HEK293 (cell line): ENCODE measurements at regions not wholly inside any gene's neighbourhood (a gene's known extent, or its start where the extent isn't known, plus 50 kb on each side); places are given as distances from the start of the nearest gene placed in this dataset.

Experiments used
- CTCF ChIA-PET: fragments of 350-600 bp; formaldehyde crosslinking; extraction: SDS; loops from one replicate; lab custom pipeline; 2021; ENCODE audit warnings: antibody characterized with exemption; lab: Yijun Ruan, JAX
- POLR2A ChIA-PET: fragments of 300-600 bp; formaldehyde crosslinking; extraction: SDS; loops from one replicate; lab custom pipeline; 2020; ENCODE audit warnings: antibody characterized with exemption, inconsistent platforms; lab: Yijun Ruan, JAX
- H3K27ac ChIP-seq: fragments of 200-500 bp; sonication (Bioruptor generic); 2 replicates; pipeline ENCODE4 v1.5.1; 2014; ENCODE audit warnings: low read depth, low read length, control low read depth, inconsistent platforms; ENCODE audit errors: extremely low read depth
- H3K36me3 ChIP-seq, 2 experiments: fragments of 200-500 bp in 1 of 2; sonication (Bioruptor generic) in 1 of 2; 1 replicate in 1 of 2; 2 replicates in 1 of 2; pipeline ENCODE4 v1.5.1; 2014 to 2017; ENCODE audit warnings: inconsistent platforms in 2 of 2, low read length in 2 of 2; ENCODE audit not compliant: control insufficient read depth in 2 of 2, insufficient read depth in 1 of 2
- H3K4me1 ChIP-seq: fragments of 200-500 bp; sonication (Bioruptor generic); 2 replicates; pipeline ENCODE4 v1.5.1; 2014; ENCODE audit warnings: mild to moderate bottlenecking, low read length, inconsistent platforms; ENCODE audit not compliant: control insufficient read depth, insufficient read depth
- H3K4me3 ChIP-seq: 2 replicates; pipeline ENCODE4 v1.5.1; 2011; ENCODE audit warnings: low read depth, mild to moderate bottlenecking, control low read depth, low read length, moderate library complexity
- H3K9me3 ChIP-seq: fragments of 200-500 bp; sonication (Bioruptor generic); 2 replicates; pipeline ENCODE4 v1.5.1; 2014; ENCODE audit warnings: low read depth, low read length, inconsistent platforms; ENCODE audit not compliant: control insufficient read depth, insufficient read depth
- ATF2 ChIP-seq: fragments of 450-650 bp; formaldehyde crosslinking; IDR thresholded peaks from 2 replicates; pipeline ENCODE4 v1.5.1; 2016; ENCODE audit warnings: missing biosample characterization, missing genetic modification characterization, low read depth
- FEZF1 ChIP-seq: fragments of 450-650 bp; formaldehyde crosslinking; IDR thresholded peaks from 2 replicates; pipeline ENCODE4 v1.5.1; 2016; ENCODE audit warnings: missing biosample characterization, missing genetic modification characterization
- OSR2 ChIP-seq: fragments of 450-650 bp; formaldehyde crosslinking; IDR thresholded peaks from 2 replicates; pipeline ENCODE4 v1.5.1; 2016; ENCODE audit warnings: missing biosample characterization, missing genetic modification characterization
- PRDM2 ChIP-seq: fragments of 450-650 bp; formaldehyde crosslinking; IDR thresholded peaks from 2 replicates; pipeline ENCODE4 v1.5.1; 2016; ENCODE audit warnings: missing biosample characterization, missing genetic modification characterization, borderline replicate concordance
- SP2 ChIP-seq: fragments of 450-650 bp; formaldehyde crosslinking; IDR thresholded peaks from 2 replicates; pipeline ENCODE4 v1.5.1; 2016; ENCODE audit warnings: missing biosample characterization, missing genetic modification characterization
- ZNF10 ChIP-seq: fragments of 450-650 bp; formaldehyde crosslinking; IDR thresholded peaks from 2 replicates; pipeline ENCODE4 v1.5.1; 2017; ENCODE audit warnings: missing biosample characterization, missing genetic modification characterization
- ZNF146 ChIP-seq: fragments of 450-650 bp; formaldehyde crosslinking; IDR thresholded peaks from 2 replicates; pipeline ENCODE4 v1.5.1; 2016; ENCODE audit warnings: missing biosample characterization, missing genetic modification characterization
- ZNF16 ChIP-seq: fragments of 450-650 bp; formaldehyde crosslinking; IDR thresholded peaks from 2 replicates; pipeline ENCODE4 v1.5.1; 2016; ENCODE audit warnings: low read depth, missing biosample characterization, missing genetic modification characterization
- ZNF2 ChIP-seq: fragments of 450-650 bp; formaldehyde crosslinking; IDR thresholded peaks from 2 replicates; pipeline ENCODE4 v1.5.1; 2016; ENCODE audit warnings: missing biosample characterization, missing genetic modification characterization
- ZNF248 ChIP-seq: fragments of 450-650 bp; formaldehyde crosslinking; IDR thresholded peaks from 2 replicates; pipeline ENCODE4 v1.5.1; 2017; ENCODE audit warnings: missing biosample characterization, missing genetic modification characterization
- ZNF274 ChIP-seq, 2 experiments: fragments of 200-500 bp in 1 of 2; fragments of 450-650 bp in 1 of 2; sonication (Bioruptor generic) in 1 of 2; formaldehyde crosslinking in 1 of 2; IDR thresholded peaks; 2 replicates each; pipeline versions ENCODE4 v1.5.1 to v1.6.1; 2014 to 2016; ENCODE audit warnings: borderline replicate concordance in 1 of 2, inconsistent platforms in 1 of 2, low read length in 1 of 2, missing biosample characterization in 1 of 2, missing genetic modification characterization in 1 of 2
- ZNF280C ChIP-seq: fragments of 450-650 bp; formaldehyde crosslinking; IDR thresholded peaks from 2 replicates; pipeline ENCODE4 v1.5.1; 2016; ENCODE audit warnings: missing biosample characterization, missing genetic modification characterization
- ZNF350 ChIP-seq: fragments of 450-650 bp; formaldehyde crosslinking; IDR thresholded peaks from 2 replicates; pipeline ENCODE4 v1.5.0; 2017; ENCODE audit warnings: missing biosample characterization, mild to moderate bottlenecking, missing genetic modification characterization
- ZNF37A ChIP-seq: fragments of 450-650 bp; IDR thresholded peaks from 2 replicates; pipeline ENCODE4 v1.5.1; 2018; ENCODE audit warnings: missing biosample characterization, missing genetic modification characterization
- ZNF426 ChIP-seq: fragments of 450-650 bp; formaldehyde crosslinking; IDR thresholded peaks from 2 replicates; pipeline ENCODE4 v1.5.1; 2017; ENCODE audit warnings: missing biosample characterization, missing genetic modification characterization, mild to moderate bottlenecking, inconsistent platforms, moderate library complexity
- ZNF521 ChIP-seq: fragments of 450-650 bp; formaldehyde crosslinking; IDR thresholded peaks from 2 replicates; pipeline ENCODE4 v1.5.1; 2017; ENCODE audit warnings: missing biosample characterization, mild to moderate bottlenecking, missing genetic modification characterization
- ZNF626 ChIP-seq: fragments of 450-650 bp; sonication (Bioruptor Pico); formaldehyde crosslinking; IDR thresholded peaks from 2 replicates; pipeline ENCODE4 v1.5.1; 2018; ENCODE audit warnings: missing biosample characterization, missing genetic modification characterization, inconsistent platforms
- ZNF629 ChIP-seq: fragments of 450-650 bp; formaldehyde crosslinking; IDR thresholded peaks from 2 replicates; pipeline ENCODE4 v1.5.1; 2017; ENCODE audit warnings: missing biosample characterization, missing genetic modification characterization
- ZNF830 ChIP-seq: fragments of 450-650 bp; IDR thresholded peaks from 2 replicates; pipeline ENCODE4 v1.5.0; 2018; ENCODE audit warnings: missing biosample characterization, missing genetic modification characterization, low read depth, mild to moderate bottlenecking, moderate library complexity
- ZSCAN5A ChIP-seq: fragments of 450-650 bp; formaldehyde crosslinking; IDR thresholded peaks from 2 replicates; pipeline ENCODE4 v1.5.1; 2016; ENCODE audit warnings: missing biosample characterization, missing genetic modification characterization
- TF ChIP-seq, protein P1 (sequence below): sonication (generic); formaldehyde crosslinking; IDR thresholded peaks from 2 replicates; pipeline ENCODE4 v1.8.1; 2022; ENCODE audit warnings: mild to moderate bottlenecking, moderate library complexity, missing genetic modification reagents

- no peaks in the 10 kb centered on the region for H3K9me3 ChIP-seq
- no peak overlapping the region for H3K4me3 ChIP-seq
- no peak for TF ChIP-seq ZNF2 (tag by site-specific recombination)
- TF ChIP-seq ZNF629 (tag by site-specific recombination), result no peak
- no peak for TF ChIP-seq ZNF626 (tag by site-specific recombination)
- TF ChIP-seq OSR2 (tag by site-specific recombination), result no peak
- TF ChIP-seq ZNF248 (tag by site-specific recombination), result no peak
- no peak for TF ChIP-seq ATF2
- TF ChIP-seq ZNF16 (tag by site-specific recombination), result no peak
- no peak for TF ChIP-seq FEZF1 (tag by site-specific recombination)
- no peak for TF ChIP-seq SP2 (tag by site-specific recombination)
- POLR2A ChIA-PET, result no interaction called here
- peaks cover 20% of the 10 kb centered on the region for H3K4me1 ChIP-seq
- H3K36me3 ChIP-seq, result no peaks in the 10 kb centered on the region
- CTCF ChIA-PET, result interaction anchor here (0.5 kb wide), 1 partner anchor 43 kb away, joined by 4 read pairs; no protein-coding TSS in a partner anchor
- 0 out of 2 replicates have a peak overlapping the region, but pooled peaks have one; percentile 21 for H3K27ac ChIP-seq
Measured at GRCh38 chr5:125302577-125302976, 556.1 kb upstream of the ZNF608 start.

DNA sequence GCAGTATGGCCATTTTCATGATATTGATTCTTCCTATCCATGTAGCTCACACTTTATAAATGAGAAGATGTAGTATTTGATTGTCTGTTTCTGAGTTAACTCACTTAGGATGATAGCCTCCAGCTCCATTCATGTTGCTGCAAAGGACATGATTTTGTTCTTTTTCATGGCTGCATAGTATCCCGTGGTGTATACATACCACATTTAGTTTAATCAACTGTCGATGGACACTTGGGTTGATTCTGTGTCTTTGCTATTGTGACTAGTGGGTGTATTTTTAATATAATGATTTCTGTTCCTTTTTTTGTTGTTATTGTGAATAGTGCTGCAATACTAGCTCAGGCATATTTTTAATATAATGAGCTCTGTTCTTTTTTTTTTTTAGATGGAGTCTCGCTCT is 560.3 kb upstream of the ZNF608 start:
- no peaks in the 10 kb centered on the region for H3K36me3 ChIP-seq
- POLR2A ChIA-PET, result no interaction called here
- H3K4me3 ChIP-seq, result no peak overlapping the region
- CTCF ChIA-PET, result no interaction called here
- 0 out of 2 replicates have a peak, but pooled peaks cover 8% of the 10 kb centered on the region for H3K4me1 ChIP-seq
- H3K27ac ChIP-seq, result no peak overlapping the region
- no peaks in the 10 kb centered on the region for H3K9me3 ChIP-seq
- TF ChIP-seq ZNF280C (tag by site-specific recombination), result no peak
- no peak for TF ChIP-seq ZNF426 (tag by site-specific recombination)
- peak; percentile 84 for TF ChIP-seq ZNF146 (tag by site-specific recombination)
- TF ChIP-seq ZNF521 (tag by site-specific recombination), result no peak
- TF ChIP-seq, protein P1, sequence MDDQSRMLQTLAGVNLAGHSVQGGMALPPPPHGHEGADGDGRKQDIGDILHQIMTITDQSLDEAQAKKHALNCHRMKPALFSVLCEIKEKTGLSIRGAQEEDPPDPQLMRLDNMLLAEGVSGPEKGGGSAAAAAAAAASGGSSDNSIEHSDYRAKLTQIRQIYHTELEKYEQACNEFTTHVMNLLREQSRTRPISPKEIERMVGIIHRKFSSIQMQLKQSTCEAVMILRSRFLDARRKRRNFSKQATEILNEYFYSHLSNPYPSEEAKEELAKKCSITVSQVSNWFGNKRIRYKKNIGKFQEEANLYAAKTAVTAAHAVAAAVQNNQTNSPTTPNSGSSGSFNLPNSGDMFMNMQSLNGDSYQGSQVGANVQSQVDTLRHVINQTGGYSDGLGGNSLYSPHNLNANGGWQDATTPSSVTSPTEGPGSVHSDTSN (CRISPR knock-in tag), result no peak
- peak; percentile 74; the same call in 1 of the 2 replicates for TF ChIP-seq ZNF37A (tag by site-specific recombination)
- no peak for TF ChIP-seq PRDM2 (tag by site-specific recombination)
- TF ChIP-seq ZSCAN5A, result no peak
- no peak for TF ChIP-seq ZNF350
- no peak for TF ChIP-seq ZNF274 (IDR thresholded peaks at IDR 0.05; ENCODE audit: low read length)
- TF ChIP-seq ZNF274 (tag by site-specific recombination; IDR thresholded peaks at IDR 0.05; ENCODE audit: borderline replicate concordance), result no peak
- TF ChIP-seq ZNF830 (tag by site-specific recombination), result no peak
- TF ChIP-seq ZNF16 (tag by site-specific recombination), result no peak
- TF ChIP-seq ZNF10 (tag by site-specific recombination), result no peak
